HG02588 (cell line): ENCODE measurements at regions not wholly inside any gene's neighbourhood (a gene's known extent, or its start where the extent isn't known, plus 50 kb on each side); places are given as distances from the start of the nearest gene placed in this dataset.

ENCODE experiments used
- ATAC-seq: cut with Tn5 transposase; IDR thresholded peaks from one replicate; pipeline ENCODE4 v1.9.1; 2021; ENCODE audit warnings: mild to moderate bottlenecking, moderate library complexity; ENCODE audit not compliant: unreplicated experiment

- no peak for ATAC-seq
These were observed 337.2 kb upstream of the SLC39A10 start for GRCh38 chr2:195319548-195320412.

- ATAC-seq, result no peak
These were observed 337.9 kb upstream of the SLC39A10 start for GRCh38 chr2:195319112-195319460.

GRCh38 chr2:195318440-195319111 lies 338.4 kb upstream of the SLC39A10 start:
- no peak for ATAC-seq

GRCh38 chr2:195317550-195317949 lies 339.5 kb upstream of the SLC39A10 start:
- no peak for ATAC-seq

GRCh38 chr2:195316486-195316885 lies 340.5 kb upstream of the SLC39A10 start:
- ATAC-seq, result no peak

- ATAC-seq, result no peak
These were observed 343.1 kb upstream of the SLC39A10 start for GRCh38 chr2:195313962-195314361.

GRCh38 chr2:195312662-195313061 lies 344.4 kb upstream of the SLC39A10 start:
- ATAC-seq, result no peak

- no peak for ATAC-seq
These were observed 348.9 kb upstream of the SLC39A10 start for GRCh38 chr2:195308163-195308562.

GRCh38 chr2:195307751-195308150 lies 349.3 kb upstream of the SLC39A10 start:
- no peak for ATAC-seq

GRCh38 chr2:195304310-195304709 lies 352.7 kb upstream of the SLC39A10 start:
- ATAC-seq, result no peak

- no peak for ATAC-seq
These were observed 356.4 kb upstream of the SLC39A10 start for GRCh38 chr2:195300631-195301030.

- ATAC-seq, result no peak
These were observed 357.4 kb upstream of the SLC39A10 start for GRCh38 chr2:195299600-195299999.

- no peak for ATAC-seq
These were observed 360.5 kb upstream of the SLC39A10 start for GRCh38 chr2:195296490-195296889.

- ATAC-seq, result no peak
These were observed 367.9 kb upstream of the SLC39A10 start for GRCh38 chr2:195289081-195289480.

- no peak for ATAC-seq
These were observed 377.1 kb upstream of the SLC39A10 start for GRCh38 chr2:195279840-195280427.

GRCh38 chr2:195270466-195271039 lies 386.5 kb upstream of the SLC39A10 start:
- ATAC-seq, result no peak

GRCh38 chr2:195269220-195269619 lies 387.8 kb upstream of the SLC39A10 start:
- ATAC-seq, result no peak

GRCh38 chr2:195257979-195258378 lies 399.0 kb upstream of the SLC39A10 start:
- no peak for ATAC-seq

- ATAC-seq, result no peak
These were observed 405.0 kb upstream of the SLC39A10 start for GRCh38 chr2:195252018-195252417.

GRCh38 chr2:195251214-195251613 lies 405.8 kb upstream of the SLC39A10 start:
- no peak for ATAC-seq

GRCh38 chr2:195238826-195239225 lies 418.2 kb upstream of the SLC39A10 start:
- ATAC-seq, result no peak

GRCh38 chr2:195238379-195238778 lies 418.6 kb upstream of the SLC39A10 start:
- ATAC-seq, result no peak
